ENCODE measurements at regions not wholly inside any gene's neighbourhood (a gene's known extent, or its start where the extent isn't known, plus 50 kb on each side); places are given as distances from the start of the nearest gene placed in this dataset.
"Not testable (repeated sequence)": the region's sequence is repeated elsewhere in the genome, so short reads cannot be mapped to it uniquely, and the experiment has no call there.

- no peak for TF ChIP-seq RAD21 (conservative IDR thresholded peaks at IDR 0.05 in 1 of 2, IDR thresholded peaks at IDR 0.05 in 1 of 2)
- no peak for TF ChIP-seq RNF2 (IDR thresholded peaks at IDR 0.05; ENCODE audit: borderline replicate concordance, low read depth)
These were observed 794.5 kb upstream of the GRM7 start (continued) for GRCh38 chr3:6066397-6066796.

DNA sequence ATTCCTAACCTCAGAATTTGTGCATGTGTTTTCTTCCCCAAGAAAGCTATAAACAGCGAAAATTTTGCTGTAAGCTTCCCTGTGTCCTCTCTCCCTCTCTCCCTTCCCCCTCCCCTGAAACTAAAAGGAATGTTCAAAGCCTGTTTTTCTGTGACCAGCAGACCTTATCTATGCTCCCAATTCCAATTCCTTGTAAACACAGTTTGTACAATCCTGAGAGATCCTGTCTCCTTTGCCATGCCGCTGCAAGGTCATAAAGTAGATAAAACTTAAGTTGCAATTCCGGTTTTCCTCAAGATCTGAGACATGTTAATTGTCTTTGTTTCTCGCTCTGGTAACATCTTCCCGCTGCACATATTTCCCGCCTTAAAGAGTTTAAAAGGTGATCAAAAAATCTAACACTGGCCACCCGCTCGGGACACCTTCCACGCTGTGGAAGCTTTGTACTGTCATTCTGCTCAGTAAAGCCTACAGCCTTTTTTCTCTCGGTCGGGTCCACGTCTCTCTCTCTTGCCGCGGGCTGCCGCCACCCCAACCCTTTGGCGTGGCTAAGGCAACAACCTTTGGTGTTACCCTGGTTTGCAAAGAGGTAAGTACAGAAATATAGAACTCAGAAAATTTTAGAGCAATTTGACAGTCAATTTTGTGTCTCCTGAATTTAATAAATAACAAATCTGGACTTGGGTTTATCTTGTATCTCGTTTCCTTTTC, 793.9 kb upstream of the GRM7 start:
- H3K9me3 ChIP-seq; POLR2A ChIA-PET; DNase-seq (ENCODE audit: low read depth in 1 of 2, low spot score in 1 of 2); H3K4me1 ChIP-seq; FAIRE-seq; H3K27ac ChIP-seq; CTCF ChIA-PET; ATAC-seq; H3K4me3 ChIP-seq: not testable (repeated sequence)
- 30% methylated on average over 17 of the region's 17 CpGs for WGBS (ENCODE audit: missing lambda C conversion rate)
- H3K4me2 ChIP-seq, result peak overlapping the region; percentile 49

GRCh38 chr3:6074952-6075351, 786.0 kb upstream of the GRM7 start:
- no peak for FAIRE-seq
- CTCF ChIA-PET, result no interaction called here
- WGBS (ENCODE audit: missing lambda C conversion rate), result 0% methylated on average over 2 of the region's 2 CpGs

More at GRCh38 chr3:6074952-6075351, 786.0 kb upstream of the GRM7 start:
- POLR2A ChIA-PET, result no interaction called here
- ATAC-seq (no peak), DNase-seq (ENCODE audit: low read depth in 1 of 2, low spot score in 1 of 2) (no peak)
- H3K27ac ChIP-seq, result no peak overlapping the region
- H3K4me3 ChIP-seq, result no peak overlapping the region
- H3K9me3 ChIP-seq, result no peaks in the 10 kb centered on the region
- no peak overlapping the region for H3K4me2 ChIP-seq
- TF ChIP-seq FOXS1 (CRISPR knock-in tag; IDR thresholded peaks at IDR 0.05), result no peak
- no peak for TF ChIP-seq CBX8 (IDR thresholded peaks at IDR 0.05)
- TF ChIP-seq ZNF302 (CRISPR knock-in tag; IDR thresholded peaks at IDR 0.05), result no peak
- no peak for TF ChIP-seq POLR2A (IDR thresholded peaks at IDR 0.05; ENCODE audit: low read length)
- no peak for TF ChIP-seq FOSL2 (IDR thresholded peaks at IDR 0.05)
- no peak for TF ChIP-seq FOSL2 (CRISPR knock-in tag; IDR thresholded peaks at IDR 0.05)
- no peak for TF ChIP-seq EHF (CRISPR knock-in tag; IDR thresholded peaks at IDR 0.05)
- TF ChIP-seq HEYL (CRISPR knock-in tag; IDR thresholded peaks at IDR 0.05), result no peak
- TF ChIP-seq, protein P1, sequence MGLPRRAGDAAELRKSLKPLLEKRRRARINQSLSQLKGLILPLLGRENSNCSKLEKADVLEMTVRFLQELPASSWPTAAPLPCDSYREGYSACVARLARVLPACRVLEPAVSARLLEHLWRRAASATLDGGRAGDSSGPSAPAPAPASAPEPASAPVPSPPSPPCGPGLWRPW (IDR thresholded peaks at IDR 0.05), result no peak
- TF ChIP-seq REST (IDR thresholded peaks at IDR 0.05), result no peak
- TF ChIP-seq, protein P2, sequence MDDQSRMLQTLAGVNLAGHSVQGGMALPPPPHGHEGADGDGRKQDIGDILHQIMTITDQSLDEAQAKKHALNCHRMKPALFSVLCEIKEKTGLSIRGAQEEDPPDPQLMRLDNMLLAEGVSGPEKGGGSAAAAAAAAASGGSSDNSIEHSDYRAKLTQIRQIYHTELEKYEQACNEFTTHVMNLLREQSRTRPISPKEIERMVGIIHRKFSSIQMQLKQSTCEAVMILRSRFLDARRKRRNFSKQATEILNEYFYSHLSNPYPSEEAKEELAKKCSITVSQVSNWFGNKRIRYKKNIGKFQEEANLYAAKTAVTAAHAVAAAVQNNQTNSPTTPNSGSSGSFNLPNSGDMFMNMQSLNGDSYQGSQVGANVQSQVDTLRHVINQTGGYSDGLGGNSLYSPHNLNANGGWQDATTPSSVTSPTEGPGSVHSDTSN (IDR thresholded peaks at IDR 0.05), result no peak
- no peak for TF ChIP-seq ZC3H11A (IDR thresholded peaks at IDR 0.05)
- no peak for TF ChIP-seq HDAC2 (IDR thresholded peaks at IDR 0.05)
- TF ChIP-seq MYC (IDR thresholded peaks at IDR 0.05; ENCODE audit: borderline replicate concordance, low read length), result no peak
- TF ChIP-seq E2F6 (IDR thresholded peaks at IDR 0.05; ENCODE audit: borderline replicate concordance, low read depth), result no peak
- no peak for TF ChIP-seq USF2 (IDR thresholded peaks at IDR 0.05)
- H3K4me1 ChIP-seq, result no peaks in the 10 kb centered on the region

Measured in A549 (cell line).